VCaP (cell line): ENCODE measurements at regions not wholly inside any gene's neighbourhood (a gene's known extent, or its start where the extent isn't known, plus 50 kb on each side); places are given as distances from the start of the nearest gene placed in this dataset.

Experiments used
- H3K27ac ChIP-seq: fragments of 450-650 bp; 2 replicates; pipeline ENCODE4 v1.5.1; 2017
- CTCF ChIP-seq: fragments of 450-650 bp; conservative IDR thresholded peaks from 2 replicates; pipeline ENCODE4 v1.5.1; 2017; ENCODE audit warnings: mild to moderate bottlenecking, moderate library complexity

- H3K27ac ChIP-seq: no peak overlapping the region
- TF ChIP-seq CTCF: no peak
These were observed 163.3 kb upstream of the IER5L start for GRCh38 chr9:129341171-129341986.

- no peak for TF ChIP-seq CTCF
- no peak overlapping the region for H3K27ac ChIP-seq
These were observed 162.5 kb upstream of the IER5L start for GRCh38 chr9:129340427-129341170.

- H3K27ac ChIP-seq: no peak overlapping the region
- TF ChIP-seq CTCF: no peak
These were observed 161.6 kb upstream of the IER5L start for GRCh38 chr9:129339539-129340157.

- no peak overlapping the region for H3K27ac ChIP-seq
- TF ChIP-seq CTCF: no peak
These were observed 160.8 kb upstream of the IER5L start for GRCh38 chr9:129338724-129339430.

- H3K27ac ChIP-seq: peak overlapping the region; percentile 96; the same call in 1 of the 2 replicates
- no peak for TF ChIP-seq CTCF
These were observed 159.5 kb upstream of the IER5L start for GRCh38 chr9:129337336-129338140.

- no peak for TF ChIP-seq CTCF
- peak overlapping the region; percentile 96 for H3K27ac ChIP-seq
These were observed 158.7 kb upstream of the IER5L start for GRCh38 chr9:129336601-129337331.
